Hepatocyte (in vitro differentiated cells): ENCODE measurements at regions not wholly inside any gene's neighbourhood (a gene's known extent, or its start where the extent isn't known, plus 50 kb on each side); places are given as distances from the start of the nearest gene placed in this dataset.

Source experiments
- DNase-seq: peaks from one replicate; pipeline ENCODE4 v3.0.0-alpha.2; 2016; ENCODE audit warnings: low spot score
- H2AFZ ChIP-seq: fragments of 200-600 bp; sonication (generic); 2 replicates; pipeline ENCODE4 v1.6.0; 2016; ENCODE audit warnings: antibody characterized with exemption, mild to moderate bottlenecking
- H3K27ac ChIP-seq: fragments of 200-600 bp; sonication (generic); 2 replicates; pipeline ENCODE4 v1.5.1; 2016; ENCODE audit warnings: mild to moderate bottlenecking
- H3K27me3 ChIP-seq: fragments of 200-600 bp; sonication (generic); 2 replicates; pipeline ENCODE4 v1.6.1; 2016
- H3K36me3 ChIP-seq: fragments of 200-600 bp; sonication (generic); replicated peaks from 2 replicates; pipeline ENCODE4 v1.5.1; 2016; ENCODE audit warnings: low read depth; ENCODE audit not compliant: insufficient read depth
- H3K4me1 ChIP-seq: fragments of 200-600 bp; sonication (generic); 2 replicates; pipeline ENCODE4 v1.5.1; 2016; ENCODE audit warnings: mild to moderate bottlenecking, moderate library complexity; ENCODE audit not compliant: insufficient read depth
- H3K4me2 ChIP-seq: fragments of 200-600 bp; sonication (generic); 2 replicates; pipeline ENCODE4 v1.6.0; 2016
- H3K4me3 ChIP-seq: fragments of 200-600 bp; sonication (generic); 2 replicates; pipeline ENCODE4 v1.5.1; 2016; ENCODE audit warnings: mild to moderate bottlenecking
- H3K79me2 ChIP-seq: fragments of 200-600 bp; sonication (generic); 2 replicates; pipeline ENCODE4 v1.6.0; 2017; ENCODE audit warnings: mild to moderate bottlenecking
- H3K9me2 ChIP-seq: fragments of 200-600 bp; sonication (generic); replicated peaks from 2 replicates; pipeline ENCODE4 v1.6.0; 2017; ENCODE audit warnings: mild to moderate bottlenecking; ENCODE audit not compliant: insufficient read depth
- H3K9me3 ChIP-seq: fragments of 200-600 bp; sonication (generic); 2 replicates; pipeline ENCODE4 v1.5.1; 2016; ENCODE audit warnings: low read depth, mild to moderate bottlenecking
- H4K20me1 ChIP-seq: fragments of 200-600 bp; sonication (generic); 2 replicates; pipeline ENCODE4 v1.6.0; 2016; ENCODE audit warnings: mild to moderate bottlenecking; ENCODE audit not compliant: insufficient read depth, poor library complexity, severe bottlenecking
- EZH2 ChIP-seq: fragments of 200-600 bp; sonication (generic); IDR thresholded peaks from 2 replicates; pipeline ENCODE4 v1.6.1; 2016; ENCODE audit warnings: antibody characterized with exemption, mild to moderate bottlenecking, borderline replicate concordance
- EZH2phosphoT487 ChIP-seq: fragments of 200-600 bp; sonication (generic); IDR thresholded peaks from one replicate; pipeline ENCODE4 v1.6.1; 2018; ENCODE audit warnings: antibody characterized with exemption, mild to moderate bottlenecking, low read depth, moderate library complexity; ENCODE audit not compliant: unreplicated experiment, severe bottlenecking
- WGBS: methylation state at CpG from one replicate; pipeline ENCODE4 v1.1.6; 2016; ENCODE audit warnings: low lambda C conversion rate; ENCODE audit errors: missing lambda C conversion rate; 5-methylcytosine and 5-hydroxymethylcytosine counted together
- TF ChIP-seq, protein P1 (sequence below): fragments of 200-600 bp; sonication (generic); IDR thresholded peaks from 2 replicates; pipeline ENCODE4 v1.5.1; 2016; ENCODE audit warnings: antibody characterized with exemption, mild to moderate bottlenecking; ENCODE audit not compliant: poor library complexity

DNA sequence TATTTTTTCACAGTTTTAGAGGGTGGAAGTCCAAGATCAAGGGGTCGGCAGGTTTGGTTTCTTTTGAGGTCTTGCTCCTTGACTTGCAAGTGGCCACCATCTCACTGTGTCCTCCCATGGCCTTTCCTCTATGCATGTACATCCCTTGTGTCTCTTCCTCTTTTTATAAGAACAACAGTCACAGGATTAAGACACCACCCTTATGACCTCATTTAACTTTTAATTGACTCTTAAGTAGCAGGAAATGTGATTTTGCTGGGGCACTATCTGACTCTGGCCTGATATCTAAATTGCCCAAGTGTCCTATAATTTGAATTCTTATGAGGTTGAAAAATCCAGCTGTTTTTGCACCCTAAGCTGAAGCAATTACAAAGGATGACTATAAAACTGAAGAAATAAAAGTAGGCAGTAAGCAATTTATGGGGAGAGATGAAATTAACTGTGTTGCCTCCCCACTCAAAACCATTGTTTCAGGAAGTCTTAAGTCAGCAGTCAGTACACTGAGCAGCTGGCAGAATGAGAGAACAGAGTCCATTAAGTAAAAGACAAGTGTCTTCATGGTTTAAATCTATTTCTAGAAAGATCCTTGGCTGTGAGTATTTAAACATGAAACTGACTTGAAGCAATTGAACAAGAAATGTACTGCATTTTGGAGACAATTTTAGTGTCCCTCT, 601.3 kb downstream of the SPRY1 start:
- H3K79me2 ChIP-seq: no peaks in the 10 kb centered on the region
- H3K9me2 ChIP-seq: no peaks in the 10 kb centered on the region
- 94% methylated on average over 1 of the region's 1 CpG for WGBS
- no peaks in the 10 kb centered on the region for H3K36me3 ChIP-seq
- no peak for TF ChIP-seq EZH2
- no peak for TF ChIP-seq EZH2phosphoT487
- TF ChIP-seq, protein P1, sequence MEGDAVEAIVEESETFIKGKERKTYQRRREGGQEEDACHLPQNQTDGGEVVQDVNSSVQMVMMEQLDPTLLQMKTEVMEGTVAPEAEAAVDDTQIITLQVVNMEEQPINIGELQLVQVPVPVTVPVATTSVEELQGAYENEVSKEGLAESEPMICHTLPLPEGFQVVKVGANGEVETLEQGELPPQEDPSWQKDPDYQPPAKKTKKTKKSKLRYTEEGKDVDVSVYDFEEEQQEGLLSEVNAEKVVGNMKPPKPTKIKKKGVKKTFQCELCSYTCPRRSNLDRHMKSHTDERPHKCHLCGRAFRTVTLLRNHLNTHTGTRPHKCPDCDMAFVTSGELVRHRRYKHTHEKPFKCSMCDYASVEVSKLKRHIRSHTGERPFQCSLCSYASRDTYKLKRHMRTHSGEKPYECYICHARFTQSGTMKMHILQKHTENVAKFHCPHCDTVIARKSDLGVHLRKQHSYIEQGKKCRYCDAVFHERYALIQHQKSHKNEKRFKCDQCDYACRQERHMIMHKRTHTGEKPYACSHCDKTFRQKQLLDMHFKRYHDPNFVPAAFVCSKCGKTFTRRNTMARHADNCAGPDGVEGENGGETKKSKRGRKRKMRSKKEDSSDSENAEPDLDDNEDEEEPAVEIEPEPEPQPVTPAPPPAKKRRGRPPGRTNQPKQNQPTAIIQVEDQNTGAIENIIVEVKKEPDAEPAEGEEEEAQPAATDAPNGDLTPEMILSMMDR: no peak
- no peak overlapping the region for H3K4me3 ChIP-seq
- no peaks in the 10 kb centered on the region for H4K20me1 ChIP-seq
- H3K9me3 ChIP-seq: no peaks in the 10 kb centered on the region
- H3K4me2 ChIP-seq: no peak overlapping the region
- no peak for DNase-seq
- no peaks in the 10 kb centered on the region for H3K27me3 ChIP-seq
- no peak overlapping the region for H2AFZ ChIP-seq
- no peak overlapping the region for H3K27ac ChIP-seq
- no peaks in the 10 kb centered on the region for H3K4me1 ChIP-seq

DNA sequence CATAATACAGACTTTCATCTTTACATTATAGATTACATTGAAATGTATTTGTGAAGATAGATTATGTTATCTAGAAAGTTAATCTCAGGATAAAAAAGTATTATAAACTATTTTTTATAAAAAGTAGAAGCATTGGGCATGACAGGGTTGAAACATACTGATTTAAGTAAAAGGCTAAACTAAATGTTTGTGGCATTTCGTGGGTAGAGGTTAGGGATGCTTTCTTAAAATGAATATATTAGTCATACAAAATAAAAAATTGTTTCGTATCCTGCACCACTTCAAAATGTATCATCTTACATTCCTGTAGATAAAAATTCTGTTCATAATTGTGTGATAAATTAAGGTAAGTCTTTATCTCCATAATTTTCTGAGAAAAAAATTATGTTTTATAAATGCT, 603.6 kb downstream of the SPRY1 start:
- Histone ChIP-seq H3K27me3 (no peaks in the 10 kb centered on the region), H3K4me3 (no peak overlapping the region), H2AFZ (no peak overlapping the region), H3K4me1 (no peaks in the 10 kb centered on the region), H3K36me3 (no peaks in the 10 kb centered on the region), H3K9me3 (no peaks in the 10 kb centered on the region), H4K20me1 (no peaks in the 10 kb centered on the region), H3K27ac (no peak overlapping the region), H3K9me2 (no peaks in the 10 kb centered on the region), H3K4me2 (no peak overlapping the region), H3K79me2 (no peaks in the 10 kb centered on the region)
- TF ChIP-seq, protein P1: no peak
- no peak for TF ChIP-seq EZH2
- TF ChIP-seq EZH2phosphoT487: no peak
- no peak for DNase-seq
- WGBS: 80% methylated on average over 2 of the region's 2 CpGs

- no peaks in the 10 kb centered on the region for H4K20me1 ChIP-seq
- H3K79me2 ChIP-seq: no peaks in the 10 kb centered on the region
- no peak overlapping the region for H3K4me3 ChIP-seq
- WGBS: 4% methylated on average over 1 of the region's 1 CpG
- no peaks in the 10 kb centered on the region for H3K27me3 ChIP-seq
- no peaks in the 10 kb centered on the region for H3K9me2 ChIP-seq
- TF ChIP-seq EZH2 (no peak), EZH2phosphoT487 (no peak)
- TF ChIP-seq, protein P1: no peak
- peaks cover 19% of the 10 kb centered on the region for H3K4me1 ChIP-seq
- H3K27ac ChIP-seq: no peak overlapping the region
- no peak overlapping the region for H2AFZ ChIP-seq
- DNase-seq: no peak
- H3K4me2 ChIP-seq: no peak overlapping the region
- H3K9me3 ChIP-seq: no peaks in the 10 kb centered on the region
- H3K36me3 ChIP-seq: no peaks in the 10 kb centered on the region
Measured at GRCh38 chr4:124015766-124016165, 619.2 kb downstream of the SPRY1 start.
